HUDEP-2 (cell line): ENCODE measurements at regions not wholly inside any gene's neighbourhood (a gene's known extent, or its start where the extent isn't known, plus 50 kb on each side); places are given as distances from the start of the nearest gene placed in this dataset.
A peak's percentile ranks its signal among the peaks of the same experiment; 100 is the strongest.
"Not testable (repeated sequence)": the region's sequence is repeated elsewhere in the genome, so short reads cannot be mapped to it uniquely, and the experiment has no call there.

Experiments
- DNase-seq, 76 experiments: peaks; one replicate each; lab custom pipeline; 2025; ENCODE audit not compliant: unreplicated experiment in 76 of 76; lab: John Stamatoyannopoulos, UW

GRCh38 chr14:47966076-47966810 is 290.8 kb upstream of the MDGA2 start:
- no peak for DNase-seq

DNA sequence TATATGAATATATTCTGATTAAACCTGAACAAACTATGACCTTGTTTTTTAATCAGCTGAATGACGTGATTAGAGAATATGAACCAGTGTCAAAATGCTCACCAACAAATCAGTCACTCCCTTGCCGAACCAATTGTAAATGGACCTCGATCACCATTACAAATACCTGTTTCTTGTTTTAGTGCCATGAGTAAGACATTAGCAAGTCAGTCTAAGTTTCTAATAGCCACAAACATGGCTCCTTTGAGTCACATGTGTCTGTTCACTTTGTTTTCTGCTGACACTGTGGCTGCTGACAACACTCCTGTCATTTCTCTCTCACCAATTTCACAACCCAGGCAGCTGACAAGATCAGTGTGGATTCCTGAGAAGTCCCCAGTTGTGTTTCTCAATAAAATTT is 286.2 kb upstream of the MDGA2 start:
- no peak for DNase-seq

DNA sequence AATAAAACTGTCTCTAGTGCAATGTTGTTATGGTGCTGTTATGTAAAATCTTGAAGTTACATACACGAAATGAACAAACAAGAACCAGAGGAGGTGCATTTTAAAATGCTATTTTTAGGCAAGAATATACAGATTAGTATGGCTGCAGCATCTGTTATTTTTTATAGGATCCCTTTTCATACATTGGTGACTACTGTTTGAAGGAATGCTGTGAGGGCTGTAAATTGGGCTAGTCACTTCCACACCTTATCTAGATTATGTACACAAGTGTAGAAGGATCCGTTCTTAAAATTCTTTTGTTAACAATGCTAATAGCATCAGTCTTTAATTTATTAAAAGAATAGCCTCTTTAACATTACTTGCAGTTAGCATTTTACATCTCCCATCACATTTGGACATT is 284.3 kb upstream of the MDGA2 start:
- DNase-seq = no peak

- DNase-seq = no peak
Measured at GRCh38 chr14:47949006-47949405, 273.6 kb upstream of the MDGA2 start.

- no peak for DNase-seq
Measured at GRCh38 chr14:47935332-47935731, 259.9 kb upstream of the MDGA2 start.

DNA sequence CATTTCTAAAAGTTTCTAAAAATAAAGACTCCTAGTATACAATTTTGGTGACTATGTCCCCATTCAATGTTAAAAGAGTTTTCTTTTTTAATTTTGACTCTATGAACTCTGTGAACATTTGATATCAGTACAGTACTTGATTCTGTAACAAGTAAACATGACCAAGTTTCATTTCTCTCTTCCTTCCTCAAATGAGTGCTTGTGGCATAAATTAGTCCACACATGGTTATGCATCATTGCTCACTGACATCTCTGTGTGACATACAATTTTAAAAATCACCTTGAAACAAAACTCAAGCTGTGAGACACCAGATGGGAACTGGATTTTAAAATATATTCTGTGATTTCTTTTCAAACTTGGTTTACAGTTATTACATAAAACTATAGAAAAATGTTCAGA is 253.9 kb upstream of the MDGA2 start:
- DNase-seq = no peak

DNA sequence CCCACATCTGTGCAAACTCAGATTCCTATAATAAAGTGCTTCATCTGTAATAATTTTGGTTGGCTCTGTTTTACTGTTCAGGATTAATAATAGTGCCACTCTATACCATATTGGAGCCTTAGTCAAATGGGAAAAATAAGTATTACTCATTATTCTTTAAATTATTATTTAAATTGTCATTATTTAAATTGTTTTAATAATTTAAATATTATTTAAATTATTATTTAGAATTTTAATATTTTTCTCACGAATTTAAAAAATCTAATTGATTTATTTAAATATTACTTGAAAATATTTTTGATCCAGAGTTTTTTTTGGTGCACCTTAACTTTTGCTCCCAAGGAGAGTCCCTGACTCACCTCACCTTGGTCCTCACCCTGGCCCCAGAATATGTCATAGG is 245.7 kb upstream of the MDGA2 start:
- no peak for DNase-seq

DNA sequence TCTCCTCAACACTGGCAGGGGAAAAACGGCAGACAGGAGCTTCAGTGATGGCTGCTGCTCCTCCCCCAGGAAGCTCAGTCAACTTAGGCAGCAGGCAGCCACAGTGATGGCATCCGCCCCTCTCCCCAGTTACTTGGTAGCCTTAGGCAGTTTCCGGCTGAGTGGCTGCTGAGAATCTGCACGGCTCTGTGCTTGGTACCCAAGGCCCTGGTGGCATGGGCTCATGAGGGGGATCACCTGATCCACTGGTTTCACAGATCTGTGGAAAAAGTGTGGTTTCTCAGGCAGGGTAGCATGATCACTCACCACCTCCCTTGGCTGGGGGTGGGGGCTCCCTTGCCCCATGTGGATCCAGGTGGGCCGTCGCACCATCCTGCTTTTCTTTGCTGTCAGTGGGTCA is 244.6 kb upstream of the MDGA2 start:
- no peak for DNase-seq

DNA sequence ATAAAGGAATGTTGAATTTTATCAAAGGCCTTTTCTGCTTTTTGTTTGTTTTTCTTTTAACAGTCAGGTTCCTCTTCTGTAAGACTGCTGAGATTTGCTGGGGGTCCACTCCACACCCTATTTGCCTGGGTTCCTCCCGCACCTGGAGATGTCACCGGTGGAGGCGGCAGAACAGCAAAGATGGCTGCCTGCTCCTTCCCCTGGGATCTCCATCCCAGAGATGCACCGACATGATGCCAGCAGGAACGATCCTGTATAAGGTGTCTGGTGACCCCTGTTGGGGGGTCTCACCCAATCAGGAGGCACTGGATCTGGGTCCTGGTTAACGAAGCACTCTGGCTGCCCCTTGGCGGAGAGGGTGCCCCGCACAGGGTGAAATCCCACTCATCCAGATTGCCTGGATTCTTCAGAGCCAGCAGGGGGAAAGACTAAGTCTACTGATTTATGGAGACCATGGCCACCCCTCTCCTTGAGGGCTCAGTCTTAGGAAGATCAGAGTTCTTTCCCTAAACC is 244.0 kb upstream of the MDGA2 start:
- DNase-seq = no peak

GRCh38 chr14:47917344-47917954 is 242.0 kb upstream of the MDGA2 start:
- peak in 5 of 76 experiments; percentile 0 to 2 (median 1) for DNase-seq

- DNase-seq = not testable (repeated sequence)
Measured at GRCh38 chr14:47901141-47901540, 225.7 kb upstream of the MDGA2 start.

DNA sequence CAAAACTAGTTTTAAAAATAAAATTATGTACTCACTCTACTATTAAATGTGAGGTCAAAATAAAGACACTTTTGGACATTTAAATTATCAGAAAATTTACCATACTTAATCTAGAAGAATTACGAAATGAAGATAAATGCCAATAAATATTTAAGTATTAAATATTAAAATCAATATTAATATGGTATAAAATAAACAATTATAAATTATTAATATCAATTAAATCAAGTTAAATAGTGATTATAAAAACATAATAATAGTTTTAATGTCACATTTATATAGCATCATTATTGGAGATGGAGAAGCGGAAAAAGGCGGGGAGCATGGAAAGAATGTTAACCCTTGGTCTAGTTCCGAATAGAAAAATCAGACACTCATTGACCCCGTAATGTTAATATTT is 224.3 kb upstream of the MDGA2 start:
- no peak for DNase-seq

DNA sequence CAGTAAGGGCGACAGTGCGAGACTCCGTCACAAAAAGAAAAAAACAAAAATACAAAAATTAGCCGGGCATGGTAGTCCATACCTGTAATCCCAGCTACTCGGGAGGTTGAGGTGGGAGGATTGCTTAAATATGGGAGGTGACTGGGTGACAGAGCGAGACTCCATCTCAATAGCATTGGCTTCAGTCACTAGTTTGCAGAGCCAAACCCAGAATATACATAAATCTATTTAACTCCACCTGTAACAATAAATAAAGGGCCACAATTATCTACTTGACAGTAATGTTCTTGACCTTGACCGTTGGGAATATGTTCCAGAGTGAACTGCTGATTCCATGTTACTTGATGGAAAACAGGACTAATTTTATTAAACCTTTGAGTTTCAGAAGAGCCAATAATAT is 198.9 kb upstream of the MDGA2 start:
- no peak for DNase-seq

- DNase-seq = no peak
Measured at GRCh38 chr14:47872588-47872987, 197.2 kb upstream of the MDGA2 start.

- no peak for DNase-seq
Measured at GRCh38 chr14:47863441-47863840, 188.0 kb upstream of the MDGA2 start.

GRCh38 chr14:47857646-47858045 is 182.2 kb upstream of the MDGA2 start:
- no peak for DNase-seq

DNA sequence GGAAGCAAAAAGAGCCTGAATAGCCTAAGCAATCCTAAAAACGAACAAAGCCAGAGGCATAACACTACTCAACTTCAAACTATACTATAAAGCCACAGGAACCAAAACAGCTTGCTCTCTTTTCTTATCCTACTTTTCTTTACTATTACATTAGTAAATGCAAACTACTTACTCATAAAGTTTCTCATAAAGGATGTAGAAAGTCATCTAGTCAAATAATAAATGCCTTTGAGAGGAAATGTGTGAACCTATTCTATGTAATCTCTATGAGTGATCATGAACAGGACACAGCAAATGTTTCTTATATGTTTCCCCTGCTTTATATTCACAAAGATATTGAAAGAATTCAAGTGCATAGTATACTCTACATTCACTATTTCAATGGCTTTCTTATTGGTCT is 176.9 kb upstream of the MDGA2 start:
- DNase-seq = no peak

- no peak for DNase-seq
Measured at GRCh38 chr14:47846008-47846407, 170.6 kb upstream of the MDGA2 start.

DNA sequence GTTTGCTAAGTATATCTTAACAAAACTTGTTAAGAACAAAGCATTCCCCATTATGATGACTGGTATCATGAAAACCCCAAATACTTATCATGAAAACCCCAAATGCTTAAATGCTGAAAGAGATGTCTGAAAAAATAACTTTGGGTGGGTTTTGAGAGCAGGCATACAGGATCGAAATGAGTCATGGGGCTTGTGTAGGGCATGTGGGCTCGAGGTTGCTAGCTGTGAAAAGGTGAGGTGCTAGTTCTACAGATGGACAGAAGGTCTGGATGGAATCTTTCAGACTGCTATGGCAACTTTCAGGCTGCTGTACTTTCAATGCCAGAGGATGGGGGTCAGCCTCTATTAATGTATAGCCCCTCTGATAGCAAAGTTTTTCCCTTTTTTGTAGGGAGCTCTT is 167.8 kb upstream of the MDGA2 start:
- DNase-seq = no peak

- DNase-seq = no peak
Measured at GRCh38 chr14:47833011-47833410, 157.6 kb upstream of the MDGA2 start.

DNA sequence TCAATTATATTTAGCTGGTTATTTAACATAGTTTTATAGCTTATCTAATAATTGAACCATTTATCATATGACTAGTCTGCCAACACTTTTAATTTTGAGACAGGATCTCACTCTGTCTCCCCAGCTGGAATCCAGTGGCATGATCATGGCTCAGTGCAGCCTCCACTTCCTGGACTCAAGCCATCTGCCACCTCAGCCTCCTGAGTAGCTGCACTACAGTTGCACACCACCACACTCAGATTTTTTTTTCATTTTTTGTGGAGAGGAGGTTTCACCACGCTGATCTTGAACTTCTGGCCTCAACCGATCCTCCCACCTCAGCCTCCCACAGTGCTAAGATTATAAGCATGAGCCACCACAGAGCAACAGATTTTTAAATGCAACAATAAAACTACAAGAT is 151.4 kb upstream of the MDGA2 start:
- DNase-seq = no peak

DNA sequence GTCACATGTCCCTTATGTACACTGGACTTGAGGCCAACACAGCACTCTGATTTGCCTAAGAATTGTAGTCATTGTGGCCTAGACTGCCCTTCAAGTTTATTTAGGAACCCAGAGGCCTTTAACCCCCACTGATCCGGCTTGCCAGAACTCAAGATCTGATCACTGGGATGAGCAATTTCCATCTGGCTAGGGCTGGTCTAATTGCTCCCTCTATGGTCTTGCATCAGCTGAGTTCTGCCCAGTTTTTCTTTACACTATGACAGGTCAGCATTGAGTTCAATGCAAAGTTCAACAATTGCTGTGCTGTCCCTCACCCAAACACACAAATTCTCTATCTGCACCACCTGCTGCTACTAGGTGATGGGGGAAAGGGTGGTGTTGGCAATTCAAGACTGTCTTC is 146.9 kb upstream of the MDGA2 start:
- no peak for DNase-seq
